ENCODE measurements at regions not wholly inside any gene's neighbourhood (a gene's known extent, or its start where the extent isn't known, plus 50 kb on each side); places are given as distances from the start of the nearest gene placed in this dataset.

DNA sequence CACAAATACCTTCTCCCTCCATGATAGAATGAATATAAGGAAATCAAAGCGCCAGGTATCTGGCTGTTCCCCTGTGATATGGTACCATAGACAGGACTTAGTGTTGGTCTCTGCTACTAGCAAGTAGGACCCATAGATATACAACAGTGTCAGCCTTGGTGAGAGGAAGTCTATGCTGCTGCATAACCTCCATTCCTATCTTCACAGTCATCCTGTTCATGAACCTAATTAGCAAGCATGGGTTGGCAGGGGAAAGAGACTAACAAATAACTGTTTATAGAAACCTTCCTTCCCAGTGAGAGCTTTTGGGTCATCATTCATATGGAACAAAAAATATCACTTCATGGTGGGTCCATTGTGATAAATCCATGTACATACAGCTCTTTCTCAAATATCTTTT lies 188.9 kb upstream of the FAM98A start:
- Histone ChIP-seq H3K9me3 (ENCODE audit: control insufficient read depth, low read length) (no peaks in the 10 kb centered on the region), H3K36me3 (ENCODE audit: control insufficient read depth, insufficient read depth, low read length) (no peaks in the 10 kb centered on the region), H3K4me1 (ENCODE audit: control insufficient read depth, insufficient read depth, low read length, poor library complexity, severe bottlenecking) (no peaks in the 10 kb centered on the region), H3K4me3 (ENCODE audit: insufficient read depth, low read depth, low read length, poor library complexity, severe bottlenecking) (no peak overlapping the region), H3K27ac (ENCODE audit: insufficient read depth, low read length, poor library complexity, severe bottlenecking) (no peak overlapping the region), H3K27me3 (replicated peaks; ENCODE audit: control insufficient read depth, insufficient read depth, low read length, poor library complexity, severe bottlenecking) (no peaks in the 10 kb centered on the region)
- no peak for DNase-seq

GRCh38 chr2:33786881-33787280 lies 187.8 kb upstream of the FAM98A start:
- no peaks in the 10 kb centered on the region for H3K4me1 ChIP-seq (ENCODE audit: control insufficient read depth, insufficient read depth, low read length, poor library complexity, severe bottlenecking)
- H3K36me3 ChIP-seq (ENCODE audit: control insufficient read depth, insufficient read depth, low read length), result no peaks in the 10 kb centered on the region
- no peaks in the 10 kb centered on the region for H3K27me3 ChIP-seq (replicated peaks; ENCODE audit: control insufficient read depth, insufficient read depth, low read length, poor library complexity, severe bottlenecking)
- DNase-seq, result no peak
- no peak overlapping the region for H3K27ac ChIP-seq (ENCODE audit: insufficient read depth, low read length, poor library complexity, severe bottlenecking)
- no peaks in the 10 kb centered on the region for H3K9me3 ChIP-seq (ENCODE audit: control insufficient read depth, low read length)
- no peak overlapping the region for H3K4me3 ChIP-seq (ENCODE audit: insufficient read depth, low read depth, low read length, poor library complexity, severe bottlenecking)

DNA sequence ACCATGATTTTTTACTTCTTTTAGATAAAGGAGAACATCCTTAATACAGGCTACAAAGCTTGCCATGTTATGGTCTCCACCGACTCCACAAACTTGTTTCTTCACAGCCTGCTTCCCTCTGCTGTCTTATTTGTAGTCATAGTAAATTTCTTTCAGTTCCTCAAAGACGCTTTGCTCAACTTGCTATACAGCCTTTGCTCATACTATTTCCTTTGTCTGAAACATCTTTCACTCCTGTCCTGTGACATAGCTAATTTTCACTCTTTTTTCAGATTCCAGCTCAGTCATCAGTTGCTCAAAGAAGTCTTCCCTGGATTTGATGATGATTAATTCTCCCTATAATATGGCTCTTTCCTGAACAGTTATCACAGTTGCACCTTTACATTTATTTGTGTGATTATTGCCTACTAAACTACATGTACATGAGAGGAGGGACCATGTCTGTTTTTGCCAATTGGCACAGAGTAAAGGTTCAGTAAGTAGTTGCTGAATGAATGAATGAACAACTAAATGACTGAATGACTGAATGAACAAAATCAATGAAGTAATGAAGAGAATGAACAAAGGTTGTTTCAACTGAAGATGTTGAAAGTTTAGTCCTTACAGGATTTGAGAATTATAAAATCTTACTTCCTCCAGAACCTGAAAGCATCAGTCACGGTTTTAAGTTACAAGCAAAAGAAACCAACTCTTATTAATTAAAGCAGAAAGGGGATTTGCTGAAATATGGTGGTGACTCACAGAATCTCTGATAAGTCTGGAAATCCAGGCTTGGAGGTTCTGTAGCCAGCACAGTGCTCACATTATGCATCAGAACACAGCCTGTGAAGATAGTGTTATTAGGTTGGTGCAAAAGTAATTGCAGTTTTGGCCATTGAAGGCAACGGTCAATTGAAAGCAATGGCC lies 186.4 kb upstream of the FAM98A start:
- no peak overlapping the region for H3K27ac ChIP-seq (ENCODE audit: insufficient read depth, low read length, poor library complexity, severe bottlenecking)
- H3K27me3 ChIP-seq (replicated peaks; ENCODE audit: control insufficient read depth, insufficient read depth, low read length, poor library complexity, severe bottlenecking), result no peaks in the 10 kb centered on the region
- no peaks in the 10 kb centered on the region for H3K36me3 ChIP-seq (ENCODE audit: control insufficient read depth, insufficient read depth, low read length)
- H3K4me1 ChIP-seq (ENCODE audit: control insufficient read depth, insufficient read depth, low read length, poor library complexity, severe bottlenecking), result no peaks in the 10 kb centered on the region
- DNase-seq, result no peak
- H3K9me3 ChIP-seq (ENCODE audit: control insufficient read depth, low read length), result no peaks in the 10 kb centered on the region
- H3K4me3 ChIP-seq (ENCODE audit: insufficient read depth, low read depth, low read length, poor library complexity, severe bottlenecking), result no peak overlapping the region

DNA sequence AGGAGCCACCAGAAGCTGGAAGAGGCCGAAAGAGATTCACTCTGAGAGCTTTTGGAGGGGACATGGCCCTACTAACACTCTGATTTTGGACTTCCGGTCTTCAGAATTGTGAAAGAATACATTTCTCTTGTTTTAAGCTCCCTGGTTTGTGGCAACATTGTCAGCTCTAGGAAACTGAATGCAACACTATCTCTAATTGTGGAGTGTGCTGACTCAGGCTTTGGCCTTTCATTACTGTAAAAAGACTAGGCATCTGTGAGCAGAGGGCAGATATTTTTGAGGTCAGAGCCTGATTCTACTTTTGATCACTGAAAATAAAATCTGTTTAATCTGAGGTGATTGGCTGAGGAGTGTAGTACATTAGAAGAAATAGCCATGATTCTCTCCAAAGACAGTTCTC lies 185.4 kb upstream of the FAM98A start:
- no peak for DNase-seq
- Histone ChIP-seq H3K36me3 (ENCODE audit: control insufficient read depth, insufficient read depth, low read length) (no peaks in the 10 kb centered on the region), H3K27ac (ENCODE audit: insufficient read depth, low read length, poor library complexity, severe bottlenecking) (no peak overlapping the region), H3K9me3 (ENCODE audit: control insufficient read depth, low read length) (no peaks in the 10 kb centered on the region), H3K4me3 (ENCODE audit: insufficient read depth, low read depth, low read length, poor library complexity, severe bottlenecking) (no peak overlapping the region), H3K4me1 (ENCODE audit: control insufficient read depth, insufficient read depth, low read length, poor library complexity, severe bottlenecking) (no peaks in the 10 kb centered on the region), H3K27me3 (replicated peaks; ENCODE audit: control insufficient read depth, insufficient read depth, low read length, poor library complexity, severe bottlenecking) (no peaks in the 10 kb centered on the region)

DNA sequence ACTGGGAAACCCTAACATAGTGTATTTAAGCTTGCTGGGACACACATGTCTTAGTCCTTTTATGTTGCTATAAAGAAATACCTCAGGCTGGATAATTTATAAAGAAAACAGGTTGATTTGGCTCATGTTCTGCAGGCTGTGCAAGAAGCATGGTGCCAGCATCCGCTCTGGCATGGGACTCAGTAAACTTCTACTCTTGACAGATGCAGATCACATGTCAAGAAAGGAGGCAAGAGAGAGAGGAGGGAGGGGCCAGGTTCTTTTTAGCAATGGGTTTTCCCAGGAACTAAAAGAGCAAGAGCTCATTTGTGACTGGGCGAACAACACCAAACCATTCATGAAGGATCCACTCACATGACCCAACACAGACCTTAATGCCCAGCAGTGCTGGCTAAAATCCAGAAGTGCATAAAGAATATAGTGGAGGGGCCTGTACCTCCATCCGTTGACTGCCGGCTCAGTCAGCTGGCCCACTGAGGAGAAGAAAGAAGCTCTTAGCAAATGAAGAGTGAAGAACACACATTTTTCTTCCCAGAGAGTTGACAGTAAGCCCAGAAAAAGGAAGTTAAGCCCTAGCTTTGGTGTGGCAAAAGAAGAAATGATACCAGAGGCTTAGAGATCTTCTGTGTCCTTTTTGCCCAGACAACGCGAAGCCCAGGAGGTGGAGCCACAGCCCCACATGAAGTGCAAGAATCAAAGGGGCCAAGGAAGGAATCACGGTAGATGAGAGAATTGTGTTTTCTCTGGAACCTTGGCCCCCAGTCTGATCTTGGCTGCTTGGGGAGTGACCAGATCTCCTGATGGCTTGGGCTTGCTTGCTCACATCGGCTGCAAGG lies 183.5 kb upstream of the FAM98A start:
- Histone ChIP-seq H3K4me1 (ENCODE audit: control insufficient read depth, insufficient read depth, low read length, poor library complexity, severe bottlenecking) (no peaks in the 10 kb centered on the region), H3K36me3 (ENCODE audit: control insufficient read depth, insufficient read depth, low read length) (no peaks in the 10 kb centered on the region), H3K4me3 (ENCODE audit: insufficient read depth, low read depth, low read length, poor library complexity, severe bottlenecking) (no peak overlapping the region), H3K9me3 (ENCODE audit: control insufficient read depth, low read length) (no peaks in the 10 kb centered on the region), H3K27me3 (replicated peaks; ENCODE audit: control insufficient read depth, insufficient read depth, low read length, poor library complexity, severe bottlenecking) (no peaks in the 10 kb centered on the region), H3K27ac (ENCODE audit: insufficient read depth, low read length, poor library complexity, severe bottlenecking) (no peak overlapping the region)
- no peak for DNase-seq

DNA sequence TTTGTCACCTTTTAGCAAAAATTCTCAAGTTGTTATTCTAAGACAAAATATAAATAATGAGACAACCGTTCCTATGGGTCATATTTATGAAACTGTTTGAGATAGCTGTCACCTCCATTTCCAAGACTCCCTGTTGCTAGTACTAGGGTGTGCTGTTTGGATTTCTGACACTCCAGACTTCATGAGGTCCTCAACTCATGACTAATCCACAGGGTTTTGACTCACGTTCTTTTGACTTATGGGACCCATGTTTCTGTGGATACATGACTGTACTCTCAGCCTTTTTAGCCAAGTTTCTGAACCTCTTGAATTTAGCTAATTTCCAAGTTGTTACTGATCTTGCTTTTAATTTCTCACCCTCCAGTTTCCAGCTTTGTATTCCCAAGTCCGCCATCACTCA lies 178.7 kb upstream of the FAM98A start:
- no peaks in the 10 kb centered on the region for H3K36me3 ChIP-seq (ENCODE audit: control insufficient read depth, insufficient read depth, low read length)
- H3K4me1 ChIP-seq (ENCODE audit: control insufficient read depth, insufficient read depth, low read length, poor library complexity, severe bottlenecking), result no peaks in the 10 kb centered on the region
- H3K27me3 ChIP-seq (replicated peaks; ENCODE audit: control insufficient read depth, insufficient read depth, low read length, poor library complexity, severe bottlenecking), result no peaks in the 10 kb centered on the region
- no peak for DNase-seq
- H3K4me3 ChIP-seq (ENCODE audit: insufficient read depth, low read depth, low read length, poor library complexity, severe bottlenecking), result no peak overlapping the region
- no peak overlapping the region for H3K27ac ChIP-seq (ENCODE audit: insufficient read depth, low read length, poor library complexity, severe bottlenecking)
- no peaks in the 10 kb centered on the region for H3K9me3 ChIP-seq (ENCODE audit: control insufficient read depth, low read length)

DNA sequence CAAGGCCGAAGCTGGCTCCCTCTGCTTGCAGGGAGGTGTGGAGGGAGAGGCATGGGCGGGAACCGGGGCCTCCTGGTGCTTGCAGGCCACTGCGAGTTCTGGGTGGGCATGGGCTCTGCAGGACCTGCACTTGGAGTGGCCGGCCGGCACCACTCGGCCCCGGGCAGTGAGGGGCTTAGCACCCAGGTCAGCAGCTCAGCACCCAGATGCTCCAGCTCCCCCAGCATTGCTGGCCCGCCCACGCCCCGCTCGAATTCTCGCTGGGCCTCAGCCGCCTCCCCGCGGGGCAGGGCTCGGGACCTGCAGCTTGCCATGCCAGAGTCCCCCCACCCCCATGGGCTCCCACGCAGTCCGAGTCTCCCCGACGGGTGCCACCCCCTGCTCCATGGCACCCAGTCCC lies 176.2 kb upstream of the FAM98A start:
- DNase-seq, result no peak
- Histone ChIP-seq H3K4me1 (ENCODE audit: control insufficient read depth, insufficient read depth, low read length, poor library complexity, severe bottlenecking) (no peaks in the 10 kb centered on the region), H3K27me3 (replicated peaks; ENCODE audit: control insufficient read depth, insufficient read depth, low read length, poor library complexity, severe bottlenecking) (no peaks in the 10 kb centered on the region), H3K4me3 (ENCODE audit: insufficient read depth, low read depth, low read length, poor library complexity, severe bottlenecking) (no peak overlapping the region), H3K9me3 (ENCODE audit: control insufficient read depth, low read length) (no peaks in the 10 kb centered on the region), H3K27ac (ENCODE audit: insufficient read depth, low read length, poor library complexity, severe bottlenecking) (no peak overlapping the region), H3K36me3 (ENCODE audit: control insufficient read depth, insufficient read depth, low read length) (no peaks in the 10 kb centered on the region)

GRCh38 chr2:33770023-33770422 lies 170.9 kb upstream of the FAM98A start:
- H3K27ac ChIP-seq (ENCODE audit: insufficient read depth, low read length, poor library complexity, severe bottlenecking), result no peak overlapping the region
- H3K4me1 ChIP-seq (ENCODE audit: control insufficient read depth, insufficient read depth, low read length, poor library complexity, severe bottlenecking), result no peaks in the 10 kb centered on the region
- DNase-seq, result no peak
- H3K9me3 ChIP-seq (ENCODE audit: control insufficient read depth, low read length), result no peaks in the 10 kb centered on the region
- no peaks in the 10 kb centered on the region for H3K36me3 ChIP-seq (ENCODE audit: control insufficient read depth, insufficient read depth, low read length)
- H3K27me3 ChIP-seq (replicated peaks; ENCODE audit: control insufficient read depth, insufficient read depth, low read length, poor library complexity, severe bottlenecking), result no peaks in the 10 kb centered on the region
- H3K4me3 ChIP-seq (ENCODE audit: insufficient read depth, low read depth, low read length, poor library complexity, severe bottlenecking), result no peak overlapping the region

DNA sequence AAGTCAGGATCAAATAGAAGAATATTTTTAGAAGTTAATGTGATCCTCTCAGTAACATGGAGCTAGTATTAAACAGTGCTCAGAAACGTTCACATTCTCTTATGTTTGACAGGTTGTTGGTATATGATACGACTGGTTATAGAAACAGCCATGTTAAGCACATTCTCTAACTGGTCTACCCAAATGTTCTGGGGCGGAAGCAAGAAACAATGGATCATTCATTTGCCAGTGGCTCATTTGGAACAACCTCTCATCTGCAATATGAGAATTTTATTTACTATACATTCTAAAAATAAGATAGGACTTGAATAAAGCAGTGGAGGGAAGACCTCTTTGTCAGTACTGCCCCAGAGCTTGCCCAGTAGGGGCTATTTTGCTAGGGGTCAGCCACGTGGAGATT lies 167.1 kb upstream of the FAM98A start:
- Histone ChIP-seq H3K27me3 (replicated peaks; ENCODE audit: control insufficient read depth, insufficient read depth, low read length, poor library complexity, severe bottlenecking) (no peaks in the 10 kb centered on the region), H3K27ac (ENCODE audit: insufficient read depth, low read length, poor library complexity, severe bottlenecking) (no peak overlapping the region), H3K4me1 (ENCODE audit: control insufficient read depth, insufficient read depth, low read length, poor library complexity, severe bottlenecking) (no peaks in the 10 kb centered on the region), H3K4me3 (ENCODE audit: insufficient read depth, low read depth, low read length, poor library complexity, severe bottlenecking) (no peak overlapping the region), H3K9me3 (ENCODE audit: control insufficient read depth, low read length) (no peaks in the 10 kb centered on the region), H3K36me3 (ENCODE audit: control insufficient read depth, insufficient read depth, low read length) (no peaks in the 10 kb centered on the region)
- DNase-seq, result no peak

GRCh38 chr2:33765122-33765521 lies 166.0 kb upstream of the FAM98A start:
- no peaks in the 10 kb centered on the region for H3K27me3 ChIP-seq (replicated peaks; ENCODE audit: control insufficient read depth, insufficient read depth, low read length, poor library complexity, severe bottlenecking)
- DNase-seq, result no peak
- no peaks in the 10 kb centered on the region for H3K4me1 ChIP-seq (ENCODE audit: control insufficient read depth, insufficient read depth, low read length, poor library complexity, severe bottlenecking)
- H3K9me3 ChIP-seq (ENCODE audit: control insufficient read depth, low read length), result no peaks in the 10 kb centered on the region
- no peaks in the 10 kb centered on the region for H3K36me3 ChIP-seq (ENCODE audit: control insufficient read depth, insufficient read depth, low read length)
- no peak overlapping the region for H3K27ac ChIP-seq (ENCODE audit: insufficient read depth, low read length, poor library complexity, severe bottlenecking)
- H3K4me3 ChIP-seq (ENCODE audit: insufficient read depth, low read depth, low read length, poor library complexity, severe bottlenecking), result no peak overlapping the region
